ENCODE measurements at regions not wholly inside any gene's neighbourhood (a gene's known extent, or its start where the extent isn't known, plus 50 kb on each side); places are given as distances from the start of the nearest gene placed in this dataset.

DNA sequence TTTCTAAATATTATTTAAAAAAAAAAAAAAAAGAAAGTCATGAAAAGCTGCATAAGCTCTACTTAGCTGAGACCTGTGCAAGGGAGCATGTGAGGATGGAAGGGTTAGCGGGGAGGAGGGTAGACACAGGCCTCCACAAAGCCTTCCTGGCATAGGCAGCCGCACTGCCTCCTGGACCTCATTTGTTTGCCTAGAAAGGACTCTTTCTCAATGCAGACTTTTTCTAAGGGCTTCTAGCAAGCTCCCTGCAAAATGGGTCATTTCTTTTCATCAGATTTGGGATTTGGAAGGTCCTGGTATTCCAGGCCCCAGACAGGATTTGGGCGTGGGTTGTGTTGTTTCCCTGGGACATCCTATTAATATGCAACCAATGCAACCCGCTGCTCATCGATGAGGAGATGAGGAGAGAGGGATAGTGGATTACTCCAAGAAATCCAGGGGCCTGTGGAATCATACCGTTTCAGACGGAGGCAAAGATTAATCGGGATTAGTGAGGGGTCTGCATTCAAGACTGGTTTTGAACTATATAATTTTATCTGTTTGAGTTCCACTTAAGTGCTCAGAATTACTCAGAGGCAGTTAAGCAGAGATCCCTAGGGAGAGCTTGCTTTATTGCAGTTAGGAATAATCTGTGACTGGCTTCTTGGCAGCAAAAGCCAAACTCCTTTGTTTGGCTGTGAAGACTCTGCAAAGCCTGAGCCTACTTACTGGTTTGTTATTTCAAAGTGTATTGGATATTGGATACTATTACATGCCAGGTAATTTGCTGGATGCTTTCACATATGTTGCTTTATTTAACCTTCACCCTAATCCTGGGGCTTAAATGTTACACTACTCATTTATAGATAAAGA is 106.9 kb upstream of the NAV2 start:
- Histone ChIP-seq H3K4me3 (no peak overlapping the region), H3K36me3 (no peaks in the 10 kb centered on the region), H3K27ac (replicated peaks) (peak overlapping the region; percentile 33), H3K27me3 (ENCODE audit: low read depth) (no peaks in the 10 kb centered on the region), H3K9me3 (replicated peaks) (no peaks in the 10 kb centered on the region), H3K4me1 (peaks cover 37% of the 10 kb centered on the region)
- TF ChIP-seq, protein P1, sequence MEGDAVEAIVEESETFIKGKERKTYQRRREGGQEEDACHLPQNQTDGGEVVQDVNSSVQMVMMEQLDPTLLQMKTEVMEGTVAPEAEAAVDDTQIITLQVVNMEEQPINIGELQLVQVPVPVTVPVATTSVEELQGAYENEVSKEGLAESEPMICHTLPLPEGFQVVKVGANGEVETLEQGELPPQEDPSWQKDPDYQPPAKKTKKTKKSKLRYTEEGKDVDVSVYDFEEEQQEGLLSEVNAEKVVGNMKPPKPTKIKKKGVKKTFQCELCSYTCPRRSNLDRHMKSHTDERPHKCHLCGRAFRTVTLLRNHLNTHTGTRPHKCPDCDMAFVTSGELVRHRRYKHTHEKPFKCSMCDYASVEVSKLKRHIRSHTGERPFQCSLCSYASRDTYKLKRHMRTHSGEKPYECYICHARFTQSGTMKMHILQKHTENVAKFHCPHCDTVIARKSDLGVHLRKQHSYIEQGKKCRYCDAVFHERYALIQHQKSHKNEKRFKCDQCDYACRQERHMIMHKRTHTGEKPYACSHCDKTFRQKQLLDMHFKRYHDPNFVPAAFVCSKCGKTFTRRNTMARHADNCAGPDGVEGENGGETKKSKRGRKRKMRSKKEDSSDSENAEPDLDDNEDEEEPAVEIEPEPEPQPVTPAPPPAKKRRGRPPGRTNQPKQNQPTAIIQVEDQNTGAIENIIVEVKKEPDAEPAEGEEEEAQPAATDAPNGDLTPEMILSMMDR (IDR thresholded peaks at IDR 0.05; ENCODE audit: borderline replicate concordance): no peak
- no peak for DNase-seq
- intact Hi-C loops (cut with micrococcal nuclease): no loop called here

- no peak overlapping the region for H3K27ac ChIP-seq (replicated peaks)
- intact Hi-C loops (cut with micrococcal nuclease): no loop called here
These were observed 107.8 kb upstream of the NAV2 start for GRCh38 chr11:19604679-19605375.

DNA sequence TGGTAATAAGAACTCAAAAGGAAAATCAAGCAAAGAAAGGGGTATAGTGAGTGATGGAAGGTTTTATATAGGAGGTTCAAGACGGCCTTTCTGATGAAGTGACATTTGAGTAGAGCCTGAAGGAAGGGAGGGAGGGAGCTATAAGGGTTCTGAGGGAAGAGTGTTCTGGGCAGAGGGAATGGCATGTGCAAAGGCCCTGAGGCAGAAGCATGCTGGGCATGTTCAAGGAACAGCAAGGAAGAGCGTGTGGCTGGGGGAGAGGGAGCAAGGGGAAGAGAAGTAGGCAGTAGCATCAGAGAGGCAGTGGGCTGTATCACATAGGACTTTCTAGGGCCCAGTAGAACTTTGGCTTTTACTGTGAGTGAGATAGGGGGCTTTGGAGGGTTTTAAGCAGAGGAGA is 108.9 kb upstream of the NAV2 start:
- H3K4me3 ChIP-seq: no peak overlapping the region
- no peak for DNase-seq
- intact Hi-C loops (cut with micrococcal nuclease): no loop called here

More at GRCh38 chr11:19604679-19605375, 107.8 kb upstream of the NAV2 start:
- Histone ChIP-seq H3K27me3 (ENCODE audit: low read depth) (no peaks in the 10 kb centered on the region), H3K4me3 (no peak overlapping the region), H3K4me1 (peaks cover 37% of the 10 kb centered on the region), H3K36me3 (no peaks in the 10 kb centered on the region), H3K9me3 (replicated peaks) (no peaks in the 10 kb centered on the region)
- TF ChIP-seq, protein P1 (IDR thresholded peaks at IDR 0.05; ENCODE audit: borderline replicate concordance): no peak
- no peak for DNase-seq

GRCh38 chr11:19602891-19603290 is 109.7 kb upstream of the NAV2 start:
- no peak overlapping the region for H3K27ac ChIP-seq (replicated peaks)
- no peaks in the 10 kb centered on the region for H3K9me3 ChIP-seq (replicated peaks)
- intact Hi-C loops (cut with micrococcal nuclease): no loop called here
- DNase-seq: no peak
- no peaks in the 10 kb centered on the region for H3K36me3 ChIP-seq
- H3K27me3 ChIP-seq (ENCODE audit: low read depth): no peaks in the 10 kb centered on the region
- TF ChIP-seq, protein P1 (IDR thresholded peaks at IDR 0.05; ENCODE audit: borderline replicate concordance): no peak
- no peak overlapping the region for H3K4me3 ChIP-seq
- H3K4me1 ChIP-seq: peaks cover 27% of the 10 kb centered on the region

More for the DNA sequence above, 108.9 kb upstream of the NAV2 start:
- peaks cover 36% of the 10 kb centered on the region for H3K4me1 ChIP-seq
- no peaks in the 10 kb centered on the region for H3K9me3 ChIP-seq (replicated peaks)
- H3K27ac ChIP-seq (replicated peaks): no peak overlapping the region
- TF ChIP-seq, protein P1 (IDR thresholded peaks at IDR 0.05; ENCODE audit: borderline replicate concordance): no peak
- no peaks in the 10 kb centered on the region for H3K36me3 ChIP-seq
- H3K27me3 ChIP-seq (ENCODE audit: low read depth): no peaks in the 10 kb centered on the region

DNA sequence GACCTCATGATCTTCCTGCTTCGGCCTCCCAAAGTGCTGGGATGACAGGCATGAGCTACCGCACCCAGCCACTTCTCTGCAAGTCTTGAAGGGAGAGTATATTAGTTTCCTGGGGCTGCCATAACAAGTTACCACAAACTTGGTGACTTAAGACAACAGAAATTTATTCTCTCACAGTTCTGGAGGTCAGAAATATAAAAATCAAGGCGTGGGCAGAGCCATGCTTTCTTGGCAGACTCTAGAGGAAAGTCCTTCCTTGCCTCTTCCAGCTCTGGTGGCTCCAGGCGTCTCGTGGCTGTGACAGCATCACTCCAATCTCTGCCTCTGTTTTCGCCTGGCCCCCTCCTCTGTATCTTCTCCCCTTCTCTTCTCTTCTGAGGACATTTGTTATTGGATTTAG is 110.2 kb upstream of the NAV2 start:
- TF ChIP-seq, protein P1 (IDR thresholded peaks at IDR 0.05; ENCODE audit: borderline replicate concordance): no peak
- Histone ChIP-seq H3K36me3 (no peaks in the 10 kb centered on the region), H3K9me3 (replicated peaks) (no peaks in the 10 kb centered on the region), H3K27me3 (ENCODE audit: low read depth) (no peaks in the 10 kb centered on the region), H3K4me3 (no peak overlapping the region), H3K27ac (replicated peaks) (no peak overlapping the region), H3K4me1 (peaks cover 23% of the 10 kb centered on the region)
- intact Hi-C loops (cut with micrococcal nuclease): no loop called here
- no peak for DNase-seq
